OCI-LY1 (cell line): ENCODE measurements at regions not wholly inside any gene's neighbourhood (a gene's known extent, or its start where the extent isn't known, plus 50 kb on each side); places are given as distances from the start of the nearest gene placed in this dataset.

Source experiments
- H2AFZ ChIP-seq: fragments of 200-600 bp; sonication (generic), shearing (Covaris generic); 2 replicates; pipeline ENCODE4 v1.6.0; 2014; ENCODE audit warnings: antibody characterized with exemption, mild to moderate bottlenecking, low read length
- H3F3A ChIP-seq: fragments of 200-600 bp; sonication (generic), shearing (Covaris generic); 2 replicates; pipeline ENCODE4 v1.6.0; 2014; ENCODE audit warnings: mild to moderate bottlenecking, antibody characterized with exemption, low read length, moderate library complexity; ENCODE audit not compliant: insufficient read depth
- H3K27ac ChIP-seq: fragments of 200-600 bp; sonication (generic); 2 replicates; pipeline ENCODE4 v1.5.1; 2014; ENCODE audit warnings: low read length, mixed run types, mild to moderate bottlenecking, low read depth; ENCODE audit not compliant: poor library complexity, severe bottlenecking
- H3K27me3 ChIP-seq: fragments of 200-600 bp; sonication (generic); 2 replicates; pipeline ENCODE4 v1.6.0; 2014; ENCODE audit warnings: antibody characterized with exemption, mild to moderate bottlenecking, low read length, moderate library complexity; ENCODE audit not compliant: insufficient read depth
- H3K36me3 ChIP-seq: fragments of 200-600 bp; sonication (generic); 2 replicates; pipeline ENCODE4 v1.6.1; 2014; ENCODE audit warnings: mild to moderate bottlenecking, antibody characterized with exemption, low read length, moderate library complexity, mixed read lengths; ENCODE audit not compliant: insufficient read depth
- H3K4me1 ChIP-seq: fragments of 200-600 bp; sonication (generic); 2 replicates; pipeline ENCODE4 v1.5.1; 2014; ENCODE audit warnings: mild to moderate bottlenecking, low read length, moderate library complexity; ENCODE audit not compliant: insufficient read depth, severe bottlenecking
- H3K4me2 ChIP-seq: fragments of 200-600 bp; sonication (generic), shearing (Covaris generic); 2 replicates; pipeline ENCODE4 v1.6.1; 2014; ENCODE audit warnings: low read length
- H3K4me3 ChIP-seq: fragments of 200-600 bp; sonication (generic); 2 replicates; pipeline ENCODE4 v1.5.1; 2014; ENCODE audit warnings: low read length, low read depth, mild to moderate bottlenecking, mixed read lengths; ENCODE audit not compliant: poor library complexity, severe bottlenecking
- H3K79me2 ChIP-seq: fragments of 200-600 bp; shearing (Covaris generic); 2 replicates; pipeline ENCODE4 v1.6.1; 2016; ENCODE audit warnings: mixed run types, low read length, mixed read lengths; ENCODE audit not compliant: insufficient read depth
- H3K9ac ChIP-seq: fragments of 200-600 bp; sonication (generic), shearing (Covaris generic); 2 replicates; pipeline ENCODE4 v1.6.1; 2014; ENCODE audit warnings: mild to moderate bottlenecking, low read length, mixed read lengths
- H3K9me2 ChIP-seq: fragments of 200-600 bp; sonication (generic), shearing (Covaris generic); 2 replicates; pipeline ENCODE4 v1.6.1; 2014; ENCODE audit warnings: low read depth, mild to moderate bottlenecking, low read length, mixed read lengths
- H3K9me3 ChIP-seq: fragments of 200-600 bp; shearing (Covaris generic); 2 replicates; pipeline ENCODE4 v1.6.1; 2014; ENCODE audit warnings: low read length, mixed read lengths
- H4K20me1 ChIP-seq: fragments of 200-600 bp; sonication (generic), shearing (Covaris generic); 2 replicates; pipeline ENCODE4 v1.6.0; 2016; ENCODE audit warnings: mild to moderate bottlenecking, low read length; ENCODE audit not compliant: insufficient read depth
- CTCF ChIP-seq: fragments of 200-600 bp; sonication (generic), shearing (Covaris generic); IDR thresholded peaks from 2 replicates; pipeline ENCODE4 v1.5.1; 2017; ENCODE audit warnings: mild to moderate bottlenecking, antibody characterized with exemption, low read length, moderate library complexity, mixed read lengths
- EZH2 ChIP-seq: fragments of 200-600 bp; sonication (generic), shearing (Covaris generic); IDR thresholded peaks from 2 replicates; pipeline ENCODE4 v1.8.0; 2017; ENCODE audit warnings: borderline replicate concordance, mixed run types, mild to moderate bottlenecking, antibody characterized with exemption, low read length, moderate library complexity, mixed read lengths

- Histone ChIP-seq H3K79me2 (no peaks in the 10 kb centered on the region), H3K4me2 (no peak overlapping the region), H3F3A (no peaks in the 10 kb centered on the region)
These were observed 259.8 kb upstream of the ANO5 start for GRCh38 chr11:21933095-21933494.

GRCh38 chr11:21944577-21944976 lies 248.3 kb upstream of the ANO5 start:
- Histone ChIP-seq H2AFZ (no peak overlapping the region), H3K36me3 (no peaks in the 10 kb centered on the region), H3K9ac (no peak overlapping the region), H3K9me3 (no peaks in the 10 kb centered on the region), H4K20me1 (no peaks in the 10 kb centered on the region), H3K79me2 (no peaks in the 10 kb centered on the region), H3F3A (no peaks in the 10 kb centered on the region), H3K9me2 (no peaks in the 10 kb centered on the region), H3K4me3 (no peak overlapping the region), H3K27me3 (no peaks in the 10 kb centered on the region), H3K4me1 (no peaks in the 10 kb centered on the region), H3K27ac (no peak overlapping the region), H3K4me2 (no peak overlapping the region)
- TF ChIP-seq CTCF (no peak), EZH2 (no peak)

More at GRCh38 chr11:21933095-21933494, 259.8 kb upstream of the ANO5 start:
- Histone ChIP-seq H4K20me1 (no peaks in the 10 kb centered on the region), H2AFZ (no peak overlapping the region), H3K4me1 (no peaks in the 10 kb centered on the region), H3K4me3 (no peak overlapping the region), H3K9me3 (no peaks in the 10 kb centered on the region), H3K27ac (no peak overlapping the region), H3K9ac (no peak overlapping the region), H3K36me3 (no peaks in the 10 kb centered on the region), H3K27me3 (no peaks in the 10 kb centered on the region), H3K9me2 (no peaks in the 10 kb centered on the region)
- peak; percentile 41 for TF ChIP-seq CTCF
- TF ChIP-seq EZH2: no peak

- Histone ChIP-seq H3F3A (no peaks in the 10 kb centered on the region), H3K27ac (no peak overlapping the region)
These were observed 244.0 kb upstream of the ANO5 start for GRCh38 chr11:21948876-21949275.

More at GRCh38 chr11:21948876-21949275, 244.0 kb upstream of the ANO5 start:
- H3K9me3 ChIP-seq: no peaks in the 10 kb centered on the region
- no peaks in the 10 kb centered on the region for H3K79me2 ChIP-seq
- H3K4me1 ChIP-seq: no peaks in the 10 kb centered on the region
- no peaks in the 10 kb centered on the region for H4K20me1 ChIP-seq
- H3K4me2 ChIP-seq: no peak overlapping the region
- H3K9me2 ChIP-seq: no peaks in the 10 kb centered on the region
- H3K4me3 ChIP-seq: no peak overlapping the region
- H2AFZ ChIP-seq: no peak overlapping the region
- TF ChIP-seq CTCF (no peak), EZH2 (no peak)
- H3K9ac ChIP-seq: no peak overlapping the region
- no peaks in the 10 kb centered on the region for H3K36me3 ChIP-seq
- no peaks in the 10 kb centered on the region for H3K27me3 ChIP-seq
